HG03575 (cell line): ENCODE measurements at regions not wholly inside any gene's neighbourhood (a gene's known extent, or its start where the extent isn't known, plus 50 kb on each side); places are given as distances from the start of the nearest gene placed in this dataset.

Experiments used
- ATAC-seq: cut with Tn5 transposase; IDR thresholded peaks from one replicate; pipeline ENCODE4 v1.9.1; 2021; ENCODE audit not compliant: unreplicated experiment, insufficient number of reproducible peaks, low FRiP score; ENCODE audit errors: extremely low read depth

DNA sequence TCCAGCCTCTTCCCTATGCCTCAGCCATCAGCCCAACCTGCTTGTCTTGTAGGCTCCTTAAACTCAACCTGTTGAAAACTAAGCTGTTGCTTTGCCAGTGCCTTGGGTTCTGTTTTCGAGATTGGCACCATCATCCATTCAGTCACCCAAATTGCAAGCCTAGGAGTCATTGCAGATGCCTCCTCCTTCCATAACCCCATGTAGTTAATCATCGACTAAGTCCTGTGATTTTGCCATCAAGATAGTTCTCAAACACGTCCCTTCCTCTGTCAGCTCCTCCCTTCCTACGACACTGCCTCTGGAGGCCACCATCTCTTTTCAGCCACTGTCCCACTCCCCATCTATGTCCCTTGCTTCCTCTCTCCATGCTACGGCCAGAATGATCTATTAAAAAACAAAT is 168.1 kb downstream of the RAB11FIP2 start:
- ATAC-seq, result no peak

DNA sequence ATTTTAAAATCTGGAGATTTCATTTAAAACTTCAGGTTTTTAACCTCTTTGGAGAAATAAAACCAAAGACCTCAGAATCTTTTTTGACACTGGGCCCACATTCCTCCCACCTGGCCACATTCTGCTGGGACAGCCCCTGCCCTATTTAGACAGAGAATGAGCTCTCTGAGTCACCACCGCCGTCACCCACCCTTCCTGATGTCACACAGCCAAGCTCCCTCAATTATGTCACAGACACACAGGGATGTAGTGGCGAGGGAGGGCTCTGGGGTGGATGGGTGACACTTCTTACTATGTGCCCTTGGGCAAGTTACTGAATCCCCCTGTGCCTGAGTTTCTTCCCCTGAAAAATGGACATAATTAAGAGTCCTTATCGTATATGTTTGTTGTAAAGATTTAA is 162.6 kb downstream of the RAB11FIP2 start:
- ATAC-seq, result no peak

DNA sequence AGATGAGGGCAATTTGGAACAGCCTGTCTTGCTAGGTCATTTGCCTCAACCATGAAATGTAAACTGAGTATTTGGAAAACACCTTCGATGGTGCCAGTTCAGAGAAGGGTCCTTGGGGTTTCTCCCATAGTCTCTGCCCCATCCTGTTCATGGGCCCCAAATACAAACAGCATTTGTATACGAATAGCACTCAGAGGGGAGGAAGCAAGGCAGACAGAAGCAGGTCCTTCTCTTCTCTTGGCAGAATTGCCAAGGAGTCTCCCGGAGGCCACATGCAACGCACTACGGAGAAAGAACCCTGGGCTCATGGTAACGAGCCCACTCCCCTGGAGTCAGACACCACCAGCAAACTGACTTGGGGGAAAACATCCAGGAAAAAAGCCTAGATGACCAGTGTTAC is 162.1 kb downstream of the RAB11FIP2 start:
- ATAC-seq, result no peak

DNA sequence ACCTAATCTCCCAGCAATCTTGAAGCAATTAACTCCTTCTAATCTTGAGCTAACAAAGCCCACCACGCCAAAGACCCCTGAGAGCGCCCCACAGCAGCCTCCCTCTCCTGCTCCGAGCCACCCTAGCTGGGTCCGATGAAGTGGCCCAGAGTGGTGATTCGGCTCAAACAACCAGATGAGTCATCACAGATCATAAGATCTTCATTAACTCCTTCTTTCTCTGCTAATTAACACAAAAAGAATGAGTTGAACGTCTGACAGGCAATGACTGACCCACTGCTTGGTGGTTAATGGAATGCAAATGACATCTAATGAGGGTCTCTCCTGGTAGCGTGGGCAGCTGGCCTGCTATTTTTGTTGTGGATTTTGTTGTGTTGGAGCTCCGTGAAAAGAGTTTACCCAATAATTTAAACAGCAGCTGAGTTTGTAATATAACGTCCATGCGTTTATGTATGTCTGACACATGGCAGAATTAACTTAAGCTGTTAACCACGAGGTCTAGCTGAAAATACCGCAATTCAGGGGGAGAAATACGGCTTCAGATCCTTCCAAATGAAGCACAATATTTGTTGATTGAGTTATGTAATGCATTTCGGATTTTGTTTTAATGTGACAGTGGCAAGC is 161.4 kb downstream of the RAB11FIP2 start:
- ATAC-seq, result no peak

DNA sequence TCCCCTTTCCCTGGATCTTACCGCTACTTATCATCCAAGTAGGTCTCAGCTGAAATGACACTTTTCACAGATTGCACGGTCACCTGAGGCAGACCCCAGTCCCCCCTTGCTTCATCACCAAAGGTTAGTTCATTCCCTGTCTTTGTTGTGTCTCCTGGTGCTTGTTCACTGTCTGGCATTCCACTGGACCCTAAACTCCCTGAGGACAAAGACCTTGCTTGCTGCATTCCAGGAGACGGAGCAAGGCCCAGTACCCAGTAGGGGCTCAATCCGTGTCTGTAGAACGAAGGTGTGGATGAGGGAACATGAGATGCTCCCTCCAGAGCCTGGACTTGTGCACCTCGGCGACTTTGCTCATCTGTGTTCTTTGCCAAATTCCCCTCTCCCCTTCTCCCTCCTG is 160.0 kb downstream of the RAB11FIP2 start:
- ATAC-seq, result no peak

DNA sequence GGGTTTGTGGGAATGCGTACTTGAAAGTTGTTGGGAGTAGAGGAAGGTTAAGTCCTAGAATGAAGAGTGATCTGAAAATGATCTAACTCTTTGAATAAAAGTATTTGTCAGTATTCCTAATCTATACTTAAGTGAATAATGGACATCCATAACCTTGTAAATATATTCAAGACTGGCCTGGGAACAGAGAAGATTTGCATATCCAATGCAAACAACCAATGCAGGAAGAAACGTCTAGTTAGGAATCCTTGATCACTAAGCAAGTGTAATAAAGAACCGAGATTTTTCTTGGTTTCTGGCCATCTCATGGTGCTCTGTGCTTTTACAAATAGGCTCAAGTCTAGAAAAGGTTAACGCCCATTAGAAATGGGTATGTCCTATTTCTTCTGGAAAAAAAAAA is 157.1 kb downstream of the RAB11FIP2 start:
- ATAC-seq, result no peak

DNA sequence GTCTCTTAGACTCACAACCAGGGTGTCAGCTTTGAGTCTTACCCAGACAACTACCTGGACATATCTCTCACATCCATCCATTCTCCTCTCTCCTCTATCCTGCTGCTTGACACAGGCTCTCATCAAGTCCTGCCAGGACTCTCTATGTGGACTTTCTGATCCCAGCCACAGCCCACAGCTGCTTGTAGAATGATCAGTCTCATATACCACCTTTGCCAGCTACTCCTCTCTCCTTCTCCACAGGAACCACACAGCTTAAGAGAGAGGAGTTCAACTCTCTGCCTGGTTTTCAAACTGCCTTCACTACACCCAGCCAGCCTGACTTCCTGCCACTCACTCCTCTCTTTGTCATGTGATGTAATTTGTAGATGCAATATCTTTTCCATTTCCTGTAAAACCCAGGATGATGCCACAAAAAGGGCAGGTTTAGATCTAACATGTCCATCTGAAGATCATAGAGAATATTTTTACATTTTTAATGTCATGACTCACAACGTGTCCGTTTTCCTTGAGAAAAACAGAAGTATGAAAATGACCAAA is 154.0 kb downstream of the RAB11FIP2 start:
- no peak for ATAC-seq

DNA sequence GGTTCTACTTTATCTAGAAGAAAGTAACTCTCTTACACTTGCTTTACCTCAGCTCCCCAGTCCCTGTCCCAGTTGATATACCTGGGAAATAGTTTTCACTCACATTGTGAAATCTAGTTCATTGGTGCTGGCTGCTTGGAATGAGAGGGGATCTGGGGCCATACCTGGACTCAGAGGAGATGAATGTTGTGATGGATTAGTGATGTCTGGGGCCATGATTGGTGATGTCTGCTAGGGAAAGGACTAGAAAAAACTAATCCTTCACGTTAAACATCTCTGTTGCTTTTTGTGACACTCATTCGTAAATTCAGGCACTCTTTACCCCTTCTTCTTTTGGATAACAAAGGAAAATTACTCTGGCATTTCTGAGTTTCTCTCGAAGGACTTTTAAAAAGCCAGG is 152.4 kb downstream of the RAB11FIP2 start:
- ATAC-seq, result no peak

DNA sequence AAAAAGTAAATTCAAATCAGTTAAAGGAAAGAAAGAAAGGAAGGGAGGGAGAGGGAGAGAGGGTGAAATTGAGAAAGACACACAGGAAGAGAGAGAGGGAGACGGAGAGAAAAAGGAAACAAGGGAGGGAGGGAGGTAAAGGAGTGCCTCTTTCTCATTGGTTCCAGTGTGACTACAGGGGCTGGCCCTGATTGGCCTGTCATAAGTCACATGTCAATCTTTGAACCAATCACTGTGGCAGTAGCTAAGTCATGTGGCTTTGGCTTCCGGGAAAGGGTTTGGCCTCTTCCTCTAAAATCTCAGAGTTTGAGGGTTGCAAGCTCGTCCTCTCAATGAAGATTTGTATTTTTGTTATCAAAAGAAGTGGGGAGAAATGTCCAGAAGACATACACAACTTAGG is 150.2 kb downstream of the RAB11FIP2 start:
- no peak for ATAC-seq

DNA sequence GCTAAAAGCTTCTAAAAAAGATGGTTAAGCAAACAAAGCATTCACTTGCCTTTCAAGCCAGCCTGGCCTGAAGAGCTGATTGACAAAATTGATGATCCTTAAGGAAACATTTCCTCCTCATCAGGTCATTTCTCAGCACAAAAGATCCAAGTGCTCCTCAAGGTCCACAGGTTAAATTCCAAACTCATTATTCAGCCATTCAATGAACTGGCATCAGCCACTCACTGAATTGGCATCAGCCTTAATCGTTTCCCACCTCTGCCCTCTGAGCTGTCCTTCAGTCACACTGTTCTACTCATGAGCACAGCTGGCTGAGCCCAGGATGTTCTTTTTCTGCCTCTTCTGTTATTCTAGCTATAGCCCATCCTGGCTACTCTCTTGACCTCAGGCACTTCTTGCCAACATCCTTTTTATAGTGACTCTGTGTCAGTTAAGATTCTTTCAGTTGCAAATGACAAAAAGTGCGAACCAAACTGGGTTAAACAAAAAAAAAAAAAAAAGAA is 147.5 kb downstream of the RAB11FIP2 start:
- no peak for ATAC-seq

DNA sequence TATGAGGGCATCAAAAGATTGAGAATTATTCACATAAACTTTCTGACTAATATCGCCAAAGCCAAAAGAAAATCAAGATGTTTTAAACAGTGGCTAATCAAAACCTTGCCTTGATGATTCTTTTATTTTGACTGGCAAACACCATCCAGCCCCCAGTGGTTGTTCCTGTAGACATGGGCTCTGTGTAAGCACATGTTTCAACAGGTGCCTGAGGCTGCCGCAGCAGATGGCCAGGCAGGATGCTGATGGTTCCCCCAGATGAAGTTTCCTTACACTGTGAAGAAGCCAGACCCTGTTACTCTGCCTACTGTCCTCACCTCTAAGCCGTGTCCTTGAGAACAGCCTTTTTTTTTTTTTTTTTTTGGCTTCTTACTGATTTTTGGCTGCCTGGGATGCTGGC is 146.5 kb downstream of the RAB11FIP2 start:
- no peak for ATAC-seq

DNA sequence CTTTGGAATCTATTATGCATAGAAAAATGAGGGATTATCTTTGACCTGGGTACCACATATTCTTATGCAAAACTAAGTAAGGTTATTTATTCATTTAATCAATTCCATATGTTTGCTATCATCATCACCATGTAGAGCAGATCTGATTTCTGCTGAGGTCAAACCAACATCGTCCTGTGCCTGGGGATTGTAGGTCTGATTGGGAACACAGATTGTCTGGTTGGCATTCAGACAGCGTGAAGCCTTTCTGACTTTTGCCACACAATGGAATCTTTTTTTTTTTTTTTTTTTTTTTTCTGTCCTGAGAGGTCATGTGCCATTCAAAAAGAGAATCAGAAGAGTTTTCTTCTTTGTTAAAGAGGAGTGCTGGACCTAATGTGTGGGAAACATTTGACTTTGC is 142.9 kb downstream of the RAB11FIP2 start:
- ATAC-seq, result no peak

DNA sequence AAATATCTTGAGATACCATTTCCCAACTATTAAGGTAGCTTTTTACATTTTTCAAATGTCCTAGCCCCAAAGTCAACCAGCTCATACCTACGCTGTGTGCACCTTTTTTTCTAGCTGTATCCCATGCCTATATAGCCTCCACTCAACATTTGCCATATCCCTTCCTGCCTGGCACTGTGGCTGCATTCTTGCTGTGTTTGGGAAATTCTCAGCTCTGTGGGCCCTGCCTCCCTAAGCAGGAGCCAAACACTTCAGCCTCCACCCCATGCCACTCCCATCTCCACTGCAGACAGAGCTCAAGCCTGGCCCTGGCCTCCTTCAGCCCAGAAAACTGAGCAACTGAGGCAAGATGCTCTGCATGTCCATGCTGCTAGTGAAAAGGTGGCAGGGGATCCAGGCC is 141.3 kb downstream of the RAB11FIP2 start:
- no peak for ATAC-seq

DNA sequence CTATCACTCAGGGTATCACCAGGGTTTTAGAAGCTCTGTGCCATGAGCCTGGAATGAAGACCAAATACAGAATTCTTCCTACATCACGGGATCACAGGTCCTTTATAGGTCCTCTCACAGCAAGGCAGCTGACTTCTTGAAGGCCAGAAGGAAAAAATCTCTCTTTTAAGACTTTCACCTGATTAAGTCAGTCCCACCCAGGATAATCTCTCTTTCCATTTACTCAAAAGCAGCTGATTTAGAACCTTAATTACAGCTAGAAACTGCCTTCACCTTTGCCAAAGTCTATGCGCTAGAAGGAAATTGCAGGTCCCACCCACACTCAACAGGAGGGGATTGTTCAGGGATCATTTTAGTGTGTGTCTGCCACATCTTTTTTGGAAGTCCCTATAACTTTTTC is 135.1 kb downstream of the RAB11FIP2 start:
- ATAC-seq, result no peak

DNA sequence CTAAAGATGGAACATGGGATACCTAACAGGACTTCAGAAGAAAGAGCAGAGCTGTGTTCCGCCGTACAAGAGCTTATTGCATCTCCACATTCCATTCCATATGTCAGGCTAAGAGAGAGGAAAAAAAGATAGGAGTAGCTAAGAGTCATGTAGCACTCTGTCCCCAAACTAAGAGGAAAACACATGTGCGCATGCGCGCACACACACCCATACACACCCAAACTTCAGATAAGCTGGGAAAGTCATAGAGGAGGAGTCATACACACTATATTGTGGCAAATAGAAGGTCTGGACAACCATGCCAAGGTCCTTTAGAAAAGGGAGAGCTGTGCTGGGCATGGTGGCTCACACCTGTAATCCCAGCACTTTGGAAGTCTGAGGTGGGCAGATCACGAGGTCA is 132.4 kb downstream of the RAB11FIP2 start:
- ATAC-seq, result no peak

DNA sequence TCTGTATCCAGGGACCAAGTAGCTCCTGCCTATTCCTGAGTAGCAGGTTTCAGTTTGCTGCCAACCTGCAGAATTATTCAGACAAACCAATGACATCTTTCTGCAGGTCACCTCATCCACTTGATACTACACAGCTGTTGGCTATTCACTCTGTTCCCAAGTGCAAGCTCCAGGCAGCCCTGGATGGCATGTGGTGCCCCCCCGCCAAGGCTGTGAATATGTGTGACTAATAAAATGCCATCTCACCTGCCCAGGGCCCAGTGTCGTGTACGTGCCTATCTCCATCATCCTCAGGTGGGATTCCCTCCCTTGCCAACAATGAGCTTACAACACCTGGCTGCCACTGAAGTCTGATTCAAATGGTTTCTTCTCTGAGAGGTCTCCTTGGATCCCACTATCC is 125.8 kb downstream of the RAB11FIP2 start:
- ATAC-seq, result no peak

DNA sequence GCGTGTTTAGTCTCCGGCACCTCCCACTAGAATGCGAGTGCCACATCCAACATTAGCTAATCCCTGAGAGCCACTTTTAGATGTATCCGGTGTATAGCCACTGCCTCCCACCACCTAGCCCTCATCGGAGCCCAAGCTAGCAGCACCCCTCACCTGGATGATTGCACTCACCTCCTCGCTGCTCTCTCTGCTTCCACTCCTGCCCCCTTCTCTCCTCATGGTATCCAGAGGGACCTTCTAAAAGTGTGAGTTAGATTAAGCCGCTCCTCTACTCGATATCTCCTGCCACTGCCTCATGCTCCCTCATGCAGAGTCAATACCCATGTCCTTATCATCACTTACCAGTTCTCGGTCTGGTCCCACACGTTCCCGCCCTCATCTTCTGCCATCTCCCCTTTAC is 125.3 kb downstream of the RAB11FIP2 start:
- no peak for ATAC-seq

DNA sequence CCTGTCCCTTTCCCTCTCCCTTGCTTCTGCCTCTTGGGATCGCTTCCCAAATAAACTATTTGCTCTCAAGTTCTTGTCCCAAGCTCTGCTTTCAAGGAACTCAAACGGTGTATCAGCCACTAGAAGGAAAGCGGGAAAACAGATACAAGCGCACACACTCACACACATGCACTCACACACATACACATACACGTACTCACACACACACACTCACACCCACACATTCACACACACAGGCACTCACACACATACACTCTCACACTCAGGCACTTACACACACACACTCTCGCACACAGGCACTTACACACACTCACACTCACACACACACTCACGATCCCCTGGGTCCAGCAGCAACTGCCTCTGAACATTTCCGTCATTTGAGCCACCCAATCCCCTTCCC is 121.9 kb downstream of the RAB11FIP2 start:
- ATAC-seq, result no peak

DNA sequence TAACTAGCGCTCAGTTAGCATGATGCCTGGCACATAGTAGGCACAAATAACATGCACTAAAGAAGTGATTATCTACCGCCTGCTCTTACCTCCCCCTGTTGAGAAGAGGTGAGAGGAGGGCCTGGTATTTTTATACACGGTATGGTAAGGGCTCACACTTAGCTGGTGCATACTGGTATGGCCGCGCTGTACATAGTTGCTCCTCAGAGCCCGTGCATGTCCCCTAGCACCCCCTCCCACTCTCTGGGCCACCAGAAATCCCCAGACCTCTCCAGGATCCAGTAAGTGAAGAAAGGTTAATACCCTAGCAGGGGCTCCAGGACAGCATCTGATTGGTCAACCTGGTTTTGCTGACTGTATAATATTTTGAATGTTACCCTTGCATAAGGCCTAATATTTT is 121.4 kb downstream of the RAB11FIP2 start:
- ATAC-seq, result no peak

DNA sequence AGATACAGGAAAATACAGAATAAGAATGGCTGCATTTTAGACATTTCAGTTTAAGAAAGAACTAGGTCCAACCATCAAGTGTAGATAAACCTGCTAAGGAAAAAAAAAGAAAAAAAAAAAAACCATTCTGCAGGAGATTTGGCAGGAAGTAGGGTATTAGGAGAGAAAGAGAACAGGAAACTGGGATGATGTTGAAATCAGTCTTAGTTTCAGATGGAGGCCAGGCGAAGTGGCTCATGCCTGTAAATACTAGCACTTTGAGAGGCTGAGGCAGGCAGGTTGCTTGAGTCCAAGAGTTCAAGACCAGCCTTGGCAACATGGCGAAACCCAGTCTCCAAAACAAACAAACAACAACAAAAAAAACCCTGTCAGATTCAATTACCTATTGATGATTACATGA is 120.2 kb downstream of the RAB11FIP2 start:
- no peak for ATAC-seq

DNA sequence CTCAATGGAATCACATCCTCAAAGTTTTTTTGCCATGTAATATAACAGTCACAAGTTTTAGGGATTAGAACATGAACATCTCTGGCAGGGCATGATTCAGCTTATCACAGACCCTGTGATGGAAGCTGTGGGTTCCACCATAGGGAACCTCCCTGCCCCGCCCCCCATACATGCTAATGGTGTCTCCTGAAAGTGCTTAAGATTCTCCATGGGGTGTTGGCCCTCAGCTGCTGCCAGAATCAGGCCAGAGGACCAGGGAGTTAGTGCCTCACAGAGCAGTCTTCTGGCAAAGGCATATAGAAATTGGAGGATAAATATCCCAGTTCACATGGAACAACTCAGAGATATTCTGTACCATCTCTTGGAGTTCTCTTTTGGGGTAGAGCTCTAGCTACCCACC is 119.4 kb downstream of the RAB11FIP2 start:
- no peak for ATAC-seq
